Activated CD4-positive, alpha-beta T cell treated with anti-CD3 and anti-CD28 coated beads, Interleukin-10, Interleukin-2, amounts not matched to agents 100 ng/mL and 50 ng/mL, durations not matched to agents 16 hours and 8 hours (primary cell): ENCODE measurements at regions not wholly inside any gene's neighbourhood (a gene's known extent, or its start where the extent isn't known, plus 50 kb on each side); places are given as distances from the start of the nearest gene placed in this dataset.
"Not testable (repeated sequence)": the region's sequence is repeated elsewhere in the genome, so short reads cannot be mapped to it uniquely, and the experiment has no call there.

Experiments
- DNase-seq: peaks from one replicate; pipeline ENCODE4 v3.0.0-alpha.2; 2020

DNA sequence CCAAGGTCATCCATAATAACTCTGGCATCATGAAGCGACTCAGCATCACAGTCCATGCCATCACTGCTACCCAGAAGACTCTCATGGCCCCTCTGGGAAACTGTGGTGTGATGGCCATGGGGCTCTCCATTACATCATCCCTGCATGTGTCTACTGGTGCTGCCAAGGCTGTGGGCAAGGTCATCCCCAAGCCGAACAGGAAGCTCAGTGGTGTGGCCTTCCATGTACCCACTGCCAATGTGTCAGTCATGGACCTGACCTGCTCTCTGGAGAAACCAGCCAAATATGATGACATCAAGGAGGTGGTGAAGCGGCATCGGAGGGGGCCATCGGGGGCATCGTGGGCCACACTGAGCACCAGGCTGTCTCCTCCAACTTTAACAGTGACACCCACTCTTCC lies 65.1 kb upstream of the ARHGAP29 start:
- no peak for DNase-seq

DNA sequence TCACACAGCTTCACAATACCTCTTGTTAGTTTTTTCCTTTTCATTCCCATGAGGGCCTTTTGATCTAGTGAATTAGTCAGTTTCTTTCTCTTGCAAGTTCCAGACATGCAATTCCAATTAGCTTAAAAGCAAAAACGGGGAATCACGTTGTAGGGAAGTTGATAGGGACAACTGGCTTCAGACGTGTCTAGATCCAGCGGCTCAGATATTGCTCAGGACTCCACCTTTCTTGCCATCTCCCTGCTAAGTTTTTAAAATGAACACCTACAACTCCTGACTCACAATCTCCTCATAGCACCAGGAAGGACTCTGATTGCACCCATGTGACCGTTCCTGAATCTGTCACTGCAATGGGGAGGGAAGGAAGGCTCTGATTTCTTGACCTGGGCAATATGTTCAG lies 63.8 kb upstream of the ARHGAP29 start:
- no peak for DNase-seq

DNA sequence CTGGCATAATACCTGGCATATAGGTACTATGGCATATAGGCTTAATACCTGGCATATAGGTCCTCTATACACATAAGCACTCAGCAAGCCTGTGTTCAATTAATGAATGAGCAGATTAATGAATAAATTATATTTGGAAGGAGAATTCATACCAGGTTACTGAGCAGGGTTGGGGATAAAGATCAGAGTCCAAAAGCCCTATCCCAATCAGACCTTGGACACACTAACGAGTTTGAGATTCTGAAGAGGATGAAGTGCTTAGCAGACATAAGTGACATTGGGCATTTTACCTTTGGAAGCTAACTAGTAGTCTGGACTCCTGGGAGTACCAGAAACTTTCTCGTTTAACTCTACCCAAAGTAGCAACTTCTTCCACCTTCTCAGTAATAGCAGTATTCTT lies 63.3 kb upstream of the ARHGAP29 start:
- no peak for DNase-seq

DNA sequence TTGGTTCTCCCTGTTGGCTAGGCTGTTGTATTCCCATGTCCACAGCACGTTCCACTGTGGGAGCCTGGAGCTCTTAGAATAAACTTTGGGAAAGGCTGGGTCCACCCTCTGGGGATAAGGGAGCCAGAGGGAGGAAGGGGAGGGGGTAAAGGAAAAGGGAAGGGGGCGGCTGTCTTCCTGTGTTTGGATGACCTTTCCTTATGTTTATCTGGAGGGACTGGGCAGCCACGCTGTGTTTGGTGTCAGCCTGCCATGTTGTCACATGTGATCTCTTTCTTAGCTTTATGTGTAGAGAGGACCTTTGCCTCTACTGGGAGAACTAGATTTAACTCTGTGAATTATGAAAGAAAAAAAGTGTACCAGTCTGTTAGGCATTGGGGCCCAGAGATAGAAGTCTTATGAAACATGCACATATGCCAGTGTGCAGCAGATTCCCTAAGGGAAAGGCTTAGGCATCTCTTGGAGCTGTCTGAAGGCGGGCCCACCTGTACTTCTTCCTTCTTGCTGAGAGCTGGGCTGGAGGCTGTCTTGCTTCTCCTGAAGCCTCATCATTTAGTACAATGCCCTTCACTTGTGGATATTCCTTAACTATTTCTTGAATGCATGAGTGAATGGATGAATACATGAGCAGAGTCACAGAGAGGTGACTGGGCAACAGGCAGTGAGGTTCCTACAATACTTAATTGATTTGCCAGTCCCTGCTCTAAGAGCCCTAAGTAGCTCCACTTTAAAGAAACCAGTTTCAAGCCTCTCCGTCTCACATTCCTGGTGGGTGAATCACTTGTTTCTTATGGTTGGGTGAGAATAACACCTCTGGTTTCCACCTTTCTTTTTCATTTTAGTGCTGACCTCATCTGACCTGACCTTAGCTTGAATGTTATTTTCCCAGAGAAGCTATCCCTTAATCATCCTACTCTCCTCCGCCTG lies 62.5 kb upstream of the ARHGAP29 start:
- no peak for DNase-seq

DNA sequence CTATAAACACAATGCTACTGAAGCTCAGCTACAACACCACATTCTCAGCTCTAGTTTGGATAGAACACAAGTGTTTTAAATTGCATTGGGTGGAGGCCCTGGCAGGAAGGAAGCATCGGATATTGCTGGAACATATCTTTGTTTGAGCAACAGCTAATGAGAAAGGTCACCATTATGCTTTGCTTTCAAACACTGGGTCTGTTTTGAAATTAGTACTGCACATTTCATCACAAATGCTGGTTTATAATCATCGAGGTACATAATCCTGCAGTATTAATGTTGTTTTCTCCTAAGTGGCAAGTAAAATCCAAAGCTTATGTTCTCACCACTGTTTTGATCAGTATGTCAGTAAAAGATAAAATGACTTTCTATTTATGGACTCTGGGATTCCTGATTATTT lies 61.5 kb upstream of the ARHGAP29 start:
- DNase-seq, result no peak

DNA sequence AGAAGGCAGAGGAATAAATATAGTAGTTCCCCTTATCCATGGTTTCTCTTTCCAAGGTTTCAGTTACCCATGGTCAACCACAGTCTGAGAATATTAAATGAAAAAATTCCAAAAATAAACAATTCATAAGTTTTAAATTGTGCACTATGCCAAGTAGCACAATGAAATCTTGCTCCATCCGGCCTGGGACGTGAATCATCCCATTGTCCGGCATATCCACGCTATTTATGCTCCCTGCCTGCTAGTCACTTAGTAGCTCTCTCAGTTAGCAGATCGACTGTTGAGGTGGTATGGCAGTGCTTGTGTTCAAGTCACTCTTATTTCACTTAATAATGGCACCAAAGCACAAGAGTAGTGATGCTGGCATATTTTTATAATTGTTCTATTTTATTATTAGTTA lies 58.6 kb upstream of the ARHGAP29 start:
- no peak for DNase-seq

DNA sequence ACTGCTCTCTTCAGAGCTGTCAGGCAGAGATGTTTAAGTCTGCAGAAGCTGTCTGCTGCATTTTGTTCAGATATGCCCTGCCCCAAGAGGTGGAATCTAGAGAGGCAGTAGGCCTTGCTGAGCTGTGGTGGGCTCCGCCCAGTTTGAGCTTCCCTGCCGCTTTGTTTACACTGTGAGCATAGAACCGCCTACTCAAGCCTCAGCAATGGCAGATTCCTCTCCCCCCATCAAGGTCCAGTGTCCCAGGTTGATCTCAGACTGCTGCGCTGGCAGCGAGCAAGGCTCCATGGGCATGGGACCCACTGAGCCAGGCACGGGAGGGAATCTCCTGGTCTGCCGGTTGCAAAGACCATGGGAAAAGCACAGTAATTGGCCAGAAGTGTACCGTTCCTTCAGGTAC lies 55.6 kb upstream of the ARHGAP29 start:
- DNase-seq, result not testable (repeated sequence)

DNA sequence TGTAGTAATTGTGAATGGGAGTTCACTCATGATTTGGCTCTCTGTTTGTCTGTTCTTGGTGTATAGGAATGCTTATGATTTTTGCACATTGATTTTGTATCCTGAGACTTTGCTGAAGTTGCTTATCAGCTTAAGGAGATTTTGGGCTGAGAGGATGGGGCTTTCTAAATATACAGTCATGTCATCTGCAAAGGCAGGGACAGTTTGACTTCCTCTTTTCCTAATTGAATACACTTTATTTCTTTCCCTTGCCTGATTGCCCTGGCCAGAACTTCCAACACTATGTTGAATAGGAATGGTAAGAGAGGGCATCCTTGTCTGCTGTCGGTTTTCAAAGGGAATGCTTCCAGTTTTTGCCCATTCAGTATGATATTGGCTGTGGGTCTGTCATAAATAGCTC lies 51.9 kb upstream of the ARHGAP29 start:
- DNase-seq, result not testable (repeated sequence)
